HG03060 (cell line): ENCODE measurements at regions not wholly inside any gene's neighbourhood (a gene's known extent, or its start where the extent isn't known, plus 50 kb on each side); places are given as distances from the start of the nearest gene placed in this dataset.

Experiments
- ATAC-seq: cut with Tn5 transposase; IDR thresholded peaks from one replicate; pipeline ENCODE4 v1.9.1; 2021; ENCODE audit warnings: low read depth, moderate number of reproducible peaks; ENCODE audit not compliant: unreplicated experiment

DNA sequence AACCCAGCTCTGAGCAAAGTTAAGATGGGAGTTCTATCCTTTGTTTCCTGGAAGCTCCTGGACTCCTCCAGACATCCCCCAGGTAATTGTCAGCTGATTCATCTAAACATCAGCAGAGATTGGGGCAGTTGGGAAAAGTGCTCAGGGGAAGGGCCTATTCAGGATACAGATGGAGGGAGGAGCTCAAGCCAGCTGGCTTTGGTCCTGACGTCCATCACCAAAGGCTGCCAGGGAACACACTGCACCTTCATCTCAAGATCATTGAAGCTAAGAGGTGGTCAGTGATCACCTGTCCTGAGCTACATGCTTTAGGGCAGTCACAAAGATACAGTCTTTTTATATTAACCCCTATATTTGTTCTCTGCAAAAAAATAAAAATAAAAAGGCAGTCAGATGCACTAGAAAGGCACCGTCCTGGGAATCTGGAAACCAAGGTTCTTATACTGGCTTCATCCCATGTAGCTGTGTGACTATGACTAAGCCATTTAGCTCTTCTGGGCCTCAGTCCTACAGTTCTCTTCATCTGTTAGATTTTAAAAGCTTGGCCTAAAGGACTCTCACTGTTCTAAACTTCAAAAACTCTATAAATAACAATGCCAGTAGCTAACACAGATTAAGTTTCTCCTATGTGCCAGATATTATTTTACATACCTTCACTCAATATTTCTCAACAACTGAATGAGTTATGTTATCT, 446.5 kb downstream of the BCL11A start:
- ATAC-seq = no peak

DNA sequence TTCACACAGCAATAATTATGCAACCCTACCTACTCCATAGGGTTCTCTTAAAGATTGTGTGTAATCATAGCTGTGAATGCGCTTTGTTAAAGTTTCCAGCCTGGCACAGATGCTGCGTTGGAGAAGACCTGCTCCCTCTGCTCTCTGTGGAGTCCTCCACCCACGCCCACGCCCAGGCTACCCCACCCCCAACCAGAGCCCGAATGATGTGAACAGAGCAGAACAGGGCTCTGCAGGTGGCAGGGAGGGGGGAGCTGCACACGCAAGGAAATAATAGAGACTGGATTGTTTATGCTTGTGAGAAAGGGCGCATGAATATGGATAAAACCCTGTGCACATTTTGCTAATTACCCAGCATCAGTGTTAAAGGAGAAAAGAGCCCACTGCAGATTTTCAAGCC, 447.5 kb downstream of the BCL11A start:
- ATAC-seq = no peak

DNA sequence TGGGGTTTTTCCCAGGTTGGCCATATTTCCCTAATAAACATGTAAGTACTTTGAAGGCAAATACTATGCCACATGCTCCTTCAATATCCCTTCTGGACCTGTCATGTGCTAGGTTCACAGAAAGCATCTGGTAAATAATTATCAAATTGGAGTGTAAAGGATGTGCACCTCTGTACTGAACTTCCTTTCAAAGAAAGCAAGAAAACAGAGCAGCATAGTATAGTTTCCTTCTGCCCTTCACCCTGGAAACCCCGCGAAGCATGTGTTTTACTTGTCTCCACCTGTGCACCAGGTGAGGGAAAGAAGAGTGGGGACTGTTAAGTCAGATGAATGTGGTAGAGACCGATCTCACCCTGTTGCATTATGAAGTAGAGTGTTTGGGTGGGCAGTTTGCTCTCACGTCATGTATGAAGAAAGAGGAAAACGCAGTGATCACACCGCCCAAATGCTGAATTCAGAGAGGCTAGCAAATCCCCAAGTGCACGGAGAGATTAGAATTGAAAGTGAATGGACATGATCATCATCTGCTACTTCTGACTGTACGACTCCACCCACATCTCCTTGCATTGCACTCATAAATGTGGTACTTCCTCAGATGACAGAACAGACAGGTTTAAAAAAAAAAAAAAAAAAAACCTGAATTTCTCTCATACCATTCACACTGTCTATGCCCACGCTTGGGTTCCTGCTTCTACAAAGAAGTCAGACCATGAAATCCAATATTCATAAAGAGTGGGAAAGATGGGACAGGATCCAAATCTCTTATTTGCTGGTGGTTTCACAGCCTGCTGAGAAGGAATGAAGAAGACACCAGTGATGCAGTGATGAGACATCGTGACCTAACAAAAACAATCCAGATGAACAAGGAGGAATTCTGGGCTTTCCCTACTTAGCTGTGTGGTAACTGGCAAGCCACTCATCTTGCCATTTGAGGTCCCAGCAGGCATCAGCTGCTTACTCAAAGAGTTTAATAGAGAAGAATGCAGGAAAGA, 448.6 kb downstream of the BCL11A start:
- ATAC-seq = no peak

DNA sequence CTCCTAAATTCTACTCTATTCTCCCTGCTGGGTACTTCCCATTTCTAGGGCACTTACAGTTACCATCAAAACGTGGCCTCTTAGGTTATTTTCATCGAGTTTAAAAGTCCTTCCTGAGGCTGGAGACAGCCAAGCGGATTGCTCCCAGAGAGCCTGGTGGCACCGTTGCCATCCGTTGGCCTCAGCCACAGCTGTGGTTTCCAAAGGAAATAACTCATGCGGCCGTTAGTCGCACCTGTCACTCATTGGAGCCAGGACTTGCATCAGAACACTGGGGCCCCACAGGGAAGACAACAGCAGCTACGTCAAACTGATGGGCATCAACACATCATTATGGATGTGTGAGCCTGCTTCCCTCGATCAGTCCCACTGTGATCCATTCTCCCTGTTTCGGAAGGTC, 453.4 kb downstream of the BCL11A start:
- no peak for ATAC-seq

DNA sequence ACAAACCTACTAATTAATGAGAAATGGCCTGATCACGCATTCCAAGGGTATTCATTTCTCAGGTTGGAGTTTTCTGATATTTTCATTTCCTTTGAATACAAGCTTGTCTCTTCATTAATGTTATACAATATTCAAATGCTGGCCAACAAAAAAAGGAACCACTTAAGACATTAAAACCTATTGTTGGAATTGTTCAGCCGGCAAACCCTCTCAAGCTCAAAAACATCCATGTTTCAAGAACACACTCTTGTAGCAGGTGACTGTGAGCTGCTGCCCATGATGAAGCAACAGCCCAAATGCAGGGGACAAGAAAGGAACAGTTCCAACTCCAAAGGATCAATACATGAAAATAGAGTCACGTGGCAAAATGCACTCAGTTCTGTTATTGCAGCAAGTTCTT, 454.5 kb downstream of the BCL11A start:
- no peak for ATAC-seq

DNA sequence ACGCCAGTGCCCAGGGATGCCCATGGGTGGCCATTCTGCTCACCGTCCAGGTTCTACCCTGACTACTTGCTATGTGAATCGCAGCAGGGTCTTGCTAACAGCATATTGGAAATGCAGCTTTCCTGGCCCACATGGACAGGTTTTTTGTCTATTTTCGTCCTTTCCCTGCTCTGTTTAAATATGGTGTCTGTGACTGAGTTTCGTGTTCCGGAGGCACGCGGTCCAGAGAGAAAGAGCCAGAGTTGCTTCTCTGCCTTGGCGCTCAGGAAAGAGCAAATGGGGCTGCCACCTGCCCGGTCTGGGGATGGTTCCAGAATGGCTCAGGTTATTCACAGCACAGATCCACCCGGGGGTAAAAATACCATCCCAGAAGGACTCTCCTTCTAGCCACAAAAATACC, 456.2 kb downstream of the BCL11A start:
- ATAC-seq = no peak

DNA sequence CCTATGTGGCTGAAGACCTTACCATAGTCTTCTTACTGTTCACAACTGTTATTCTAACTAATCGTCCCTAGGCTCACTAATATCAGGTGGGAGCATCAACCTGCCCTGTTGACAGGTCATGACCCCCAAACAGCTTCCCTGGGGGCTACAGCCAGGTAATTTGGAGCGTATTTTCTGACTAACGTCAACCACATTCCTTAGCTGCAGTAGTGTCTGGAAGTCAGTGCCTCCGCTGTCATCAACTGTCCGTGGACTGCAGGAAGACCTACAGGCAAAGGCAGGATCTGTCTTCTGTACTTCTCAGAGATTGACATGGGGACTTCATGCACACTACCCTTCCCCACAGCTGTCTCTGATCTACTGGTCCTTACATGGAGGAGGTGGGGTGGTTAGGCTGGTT, 456.9 kb downstream of the BCL11A start:
- no peak for ATAC-seq

DNA sequence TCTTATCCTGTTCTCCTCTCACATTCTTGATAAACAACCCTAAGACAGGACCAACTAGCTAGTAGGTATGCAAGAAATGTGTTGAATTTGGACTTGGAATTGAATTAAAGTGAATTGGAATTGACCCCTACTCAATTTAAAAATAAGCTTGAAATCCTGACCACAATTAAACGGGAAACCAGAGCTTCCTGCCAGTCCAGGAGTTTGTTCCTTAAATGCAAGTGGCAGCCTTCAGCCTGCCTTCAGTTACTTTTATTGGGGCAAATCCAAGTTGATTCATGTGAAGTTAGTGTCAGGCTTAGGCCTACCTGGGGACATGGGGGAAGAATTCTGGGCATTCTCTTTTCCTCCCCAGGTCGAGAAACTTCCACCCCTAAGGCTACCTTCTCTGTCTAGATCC, 457.6 kb downstream of the BCL11A start:
- ATAC-seq = no peak

DNA sequence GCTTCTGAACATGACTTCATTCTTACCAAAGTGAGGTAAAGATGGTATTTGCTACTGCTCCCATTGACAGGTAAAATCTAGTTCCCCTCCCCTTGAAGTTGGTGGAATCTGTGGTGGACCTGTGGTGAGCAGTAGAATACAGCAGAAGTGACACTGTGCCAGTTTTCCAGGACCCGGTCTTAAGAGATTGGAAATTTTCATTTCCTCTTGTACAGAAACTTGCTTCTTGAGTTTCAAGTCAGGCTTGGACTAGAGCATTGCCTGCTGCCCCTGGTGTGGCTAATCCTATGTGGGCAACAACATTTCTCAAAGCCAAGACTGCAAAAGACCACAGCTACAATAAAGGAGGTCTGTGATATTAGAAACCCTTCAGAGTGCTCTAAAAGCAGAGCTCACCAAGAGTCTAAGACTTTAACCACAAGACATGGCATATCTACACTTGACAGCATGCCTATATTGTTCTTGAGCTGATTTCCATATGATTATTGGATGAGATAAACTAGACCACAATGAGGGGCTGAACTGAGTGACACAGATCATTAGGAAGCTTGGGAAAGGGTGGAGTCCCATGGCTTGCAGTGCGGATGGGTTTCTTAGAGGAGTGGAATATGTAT, 458.1 kb downstream of the BCL11A start:
- no peak for ATAC-seq

DNA sequence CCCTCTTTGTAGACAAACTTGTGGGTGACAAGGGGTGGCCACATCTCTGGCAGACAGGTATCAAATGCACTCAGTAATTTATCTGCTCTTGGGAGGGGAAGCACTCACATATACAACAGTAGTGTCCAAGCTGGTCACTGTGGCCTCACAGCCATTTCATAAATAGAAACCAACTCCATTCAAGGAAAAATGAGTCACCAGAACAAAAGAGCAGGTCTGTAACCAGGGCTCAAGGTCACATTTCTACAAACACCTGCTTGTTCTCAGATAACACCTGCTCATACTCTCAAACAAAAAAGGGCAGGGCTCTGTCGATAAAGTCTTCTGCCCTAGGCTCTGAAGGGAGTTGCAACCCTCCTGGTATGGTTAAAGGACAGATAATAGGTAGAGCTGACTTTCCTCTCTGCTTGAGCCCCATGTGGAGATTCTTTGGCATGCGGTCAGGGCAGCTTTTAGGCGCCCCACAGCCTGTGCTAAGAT, 459.0 kb downstream of the BCL11A start:
- no peak for ATAC-seq

DNA sequence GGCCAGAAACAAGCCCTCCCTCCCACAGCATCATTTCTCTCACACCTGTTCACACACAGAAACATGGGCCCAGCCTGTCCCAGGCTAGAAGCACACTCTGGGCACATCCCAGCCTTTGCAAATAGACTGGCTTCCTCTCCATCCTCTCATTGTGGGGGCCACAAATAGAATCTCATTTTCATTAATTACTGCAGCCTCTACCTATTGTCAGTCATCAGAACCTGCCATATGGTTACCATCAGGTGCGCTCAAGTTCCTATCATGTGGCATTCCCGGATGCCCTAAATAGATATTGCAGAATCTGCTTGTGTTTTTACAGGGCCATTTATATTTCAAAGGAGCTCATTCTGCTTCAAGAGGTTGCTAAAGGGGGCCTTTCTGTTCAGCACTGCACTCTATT, 460.7 kb downstream of the BCL11A start:
- ATAC-seq = no peak

DNA sequence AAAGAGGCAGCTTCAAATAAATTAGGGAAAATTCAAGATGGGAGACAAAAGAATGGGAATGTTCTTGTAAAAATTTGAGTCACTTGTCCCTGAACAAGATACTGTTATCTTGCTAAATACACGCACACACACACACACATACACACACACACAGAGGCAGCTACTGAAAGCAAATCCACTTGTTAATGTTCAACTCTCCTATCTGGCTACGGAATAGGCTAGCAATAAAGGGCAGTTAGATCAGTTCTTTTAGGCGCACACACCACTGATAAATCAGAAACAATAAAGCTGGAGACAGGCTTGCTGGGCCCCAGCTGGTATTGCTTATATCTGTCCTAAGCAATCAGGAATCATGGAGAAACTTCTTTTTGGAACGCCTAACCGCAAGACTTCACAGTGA, 461.6 kb downstream of the BCL11A start:
- no peak for ATAC-seq

DNA sequence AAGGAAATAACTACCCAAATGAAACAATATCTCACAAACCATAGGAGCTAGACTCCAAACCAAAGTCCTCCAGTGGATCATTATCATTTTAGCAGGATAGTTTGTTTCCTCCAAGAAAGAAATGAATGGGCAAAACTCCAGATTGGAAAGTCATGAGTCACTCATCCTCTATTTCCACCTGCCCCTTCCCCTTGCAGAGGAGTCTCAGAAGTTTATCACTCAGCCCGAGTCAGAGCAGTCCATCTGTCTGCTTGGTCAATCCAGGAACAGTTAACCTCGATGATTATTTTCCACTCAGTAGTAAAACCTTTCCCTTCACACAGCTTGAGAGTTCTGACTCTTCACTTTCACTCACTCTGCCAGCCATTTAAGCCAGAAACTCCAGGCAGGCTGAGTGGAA, 462.2 kb downstream of the BCL11A start:
- ATAC-seq = no peak

DNA sequence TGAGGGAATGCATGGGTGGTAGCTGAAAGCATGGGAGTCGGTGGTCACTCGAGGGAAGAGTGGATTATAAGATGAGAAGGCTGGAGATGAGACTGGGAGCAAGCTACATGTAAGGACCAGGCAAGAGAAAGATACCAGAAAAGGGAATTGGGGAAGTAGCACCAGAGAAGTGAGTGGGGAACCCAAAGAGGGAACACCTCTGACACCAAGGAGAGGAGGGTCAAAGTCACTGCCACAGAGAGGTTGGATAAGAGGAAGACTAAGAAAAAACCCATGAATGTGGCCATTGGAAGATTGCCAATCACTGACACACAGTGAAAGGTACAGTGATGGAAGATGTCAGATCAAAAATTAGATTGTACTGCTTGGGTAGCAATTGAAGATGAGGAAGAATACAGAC, 473.9 kb downstream of the BCL11A start:
- no peak for ATAC-seq

DNA sequence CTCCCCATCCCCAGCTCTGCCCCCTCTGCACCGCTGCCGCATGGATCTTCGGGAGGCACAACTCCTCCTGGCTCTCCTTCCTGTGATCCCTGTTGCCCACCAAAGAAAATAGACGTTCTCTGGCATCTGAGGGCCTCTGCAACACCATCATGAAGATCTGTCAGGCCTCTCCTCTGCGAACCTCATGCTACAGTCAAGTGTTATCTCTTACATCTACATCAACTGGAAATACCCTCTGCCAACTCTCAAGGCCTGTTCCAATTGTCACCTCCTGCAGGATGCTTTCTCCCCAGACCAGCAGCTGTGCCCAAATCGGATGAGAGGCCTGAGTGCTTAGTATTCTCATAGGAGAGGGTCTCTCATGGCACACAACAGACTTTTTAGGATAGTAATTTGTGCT, 478.4 kb downstream of the BCL11A start:
- no peak for ATAC-seq

DNA sequence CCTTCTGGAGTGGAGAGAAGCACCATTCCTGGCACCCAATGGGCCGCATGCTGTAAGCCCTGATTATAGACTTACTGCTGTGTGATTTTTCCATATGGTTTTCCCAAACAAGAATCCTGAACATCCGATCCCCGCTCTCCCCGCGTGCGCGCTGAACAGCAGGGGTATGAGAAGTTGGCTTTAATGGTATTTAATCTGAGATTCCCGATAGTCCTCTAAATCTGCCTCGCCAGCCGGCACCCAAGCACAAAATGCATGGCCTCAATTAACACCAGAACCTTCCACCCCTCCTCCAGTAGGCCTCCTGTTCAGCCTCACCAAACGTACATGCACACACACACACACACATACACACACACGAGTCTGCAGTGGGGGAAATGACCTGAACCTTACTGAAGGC, 480.3 kb downstream of the BCL11A start:
- ATAC-seq = no peak

DNA sequence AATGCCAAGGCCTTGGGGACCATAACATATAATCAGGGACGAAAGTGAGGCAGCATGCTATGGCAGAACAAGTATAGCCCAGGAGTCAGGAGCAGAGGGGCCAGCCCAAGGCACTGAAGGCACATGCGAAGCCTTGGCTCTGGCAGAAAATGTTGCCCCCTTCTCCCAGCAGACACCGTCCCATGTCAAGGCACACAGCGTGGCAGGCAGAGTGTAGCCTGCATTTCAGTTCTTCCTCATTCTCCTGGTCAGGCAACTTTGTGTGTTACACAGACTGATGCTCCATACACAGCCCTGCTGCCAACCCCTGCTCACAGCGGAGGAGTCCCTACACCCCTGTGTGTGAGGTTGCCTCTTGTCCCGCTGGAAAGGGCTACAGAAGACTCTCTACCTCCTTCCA, 480.8 kb downstream of the BCL11A start:
- no peak for ATAC-seq

DNA sequence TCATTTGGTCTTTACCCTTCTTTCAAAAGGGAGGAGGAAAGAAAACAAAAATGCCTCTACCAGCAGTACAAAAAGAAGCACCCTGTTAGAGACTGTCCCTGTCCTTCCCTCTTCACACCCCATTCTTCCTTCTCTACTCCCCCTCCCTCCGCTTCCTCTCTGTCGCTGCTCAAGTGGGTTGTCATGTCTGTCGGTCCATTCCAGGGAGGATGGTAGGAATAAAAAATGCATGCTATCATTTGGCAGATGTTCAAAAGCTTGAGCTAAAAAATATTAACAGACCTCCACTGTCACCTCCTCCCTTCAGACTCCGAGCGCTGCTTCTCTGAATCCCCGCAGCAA, 482.0 kb downstream of the BCL11A start:
- no peak for ATAC-seq

DNA sequence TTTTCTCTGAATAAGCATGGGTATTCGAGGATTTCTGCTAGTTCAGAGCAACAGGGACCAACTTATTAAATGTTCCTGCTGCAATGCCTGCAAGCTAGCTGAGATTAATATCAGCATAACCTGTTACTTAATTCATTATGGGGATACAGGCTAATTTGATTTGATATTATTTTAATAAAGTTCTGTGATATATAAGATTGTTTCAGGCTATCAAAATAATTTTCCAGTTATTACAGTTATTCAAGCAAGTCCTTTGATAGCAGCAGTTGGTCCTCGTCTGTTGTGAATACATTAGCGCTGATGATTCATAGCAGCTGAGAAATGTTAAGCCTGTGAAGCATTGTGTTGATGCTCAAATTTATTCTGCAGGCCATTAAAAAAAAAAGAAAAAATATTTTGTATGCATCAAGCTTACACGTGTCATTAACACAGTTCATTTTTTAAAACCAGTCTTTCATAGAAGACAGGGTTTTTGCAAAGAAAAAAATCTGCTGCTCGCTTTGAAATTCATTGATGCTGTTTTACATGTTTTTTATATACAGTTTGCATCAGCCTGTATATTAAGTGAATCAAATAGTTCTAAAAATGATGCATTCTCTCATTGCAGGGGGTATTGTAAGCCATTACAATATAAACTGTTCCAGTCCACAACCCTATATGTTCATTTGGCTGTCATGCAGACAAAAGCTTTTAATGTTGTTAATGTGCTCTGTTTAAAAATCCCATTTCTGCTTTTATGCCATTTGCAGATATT, 482.5 kb downstream of the BCL11A start:
- ATAC-seq = no peak

DNA sequence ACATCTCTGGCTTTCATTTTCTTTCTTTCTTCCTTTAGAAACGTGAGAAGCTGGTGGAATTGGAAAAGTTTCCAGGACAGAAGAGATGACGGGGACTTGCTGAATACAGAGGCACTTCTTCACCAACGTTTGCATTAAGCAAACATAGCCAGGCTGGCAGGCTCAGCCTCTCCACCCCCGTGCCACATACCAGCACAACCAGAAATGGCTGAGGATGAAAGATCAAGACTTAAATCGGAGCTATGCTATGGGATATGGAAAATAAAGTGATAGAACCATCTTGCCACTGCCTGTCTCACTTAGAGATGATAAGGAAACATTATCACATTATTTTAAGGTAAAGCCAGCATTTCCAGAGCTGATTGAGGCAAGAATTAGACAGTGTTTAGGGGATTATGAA, 483.3 kb downstream of the BCL11A start:
- ATAC-seq = no peak

DNA sequence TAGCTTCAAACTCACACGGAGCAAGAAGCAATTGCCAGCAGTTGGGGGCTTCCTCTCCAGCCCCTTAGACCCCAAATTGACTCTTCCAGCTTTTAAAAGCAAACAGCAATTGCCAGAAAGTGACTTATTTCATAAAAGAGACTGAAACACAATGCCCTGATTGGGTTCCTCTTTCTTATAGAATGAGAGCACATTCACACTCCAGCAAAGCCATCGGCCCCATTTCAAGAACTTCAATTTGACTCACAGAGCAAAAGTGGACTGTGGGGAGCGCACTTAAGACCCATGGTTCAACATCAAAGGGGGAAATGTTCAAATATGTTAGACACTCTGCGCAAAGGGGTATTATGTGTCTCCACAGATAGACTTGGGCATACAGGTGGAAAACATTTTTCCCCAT, 484.7 kb downstream of the BCL11A start:
- ATAC-seq = no peak
